ENCODE measurements at regions not wholly inside any gene's neighbourhood (a gene's known extent, or its start where the extent isn't known, plus 50 kb on each side); places are given as distances from the start of the nearest gene placed in this dataset.

GRCh38 chr13:57784633-57785032 lies 153.1 kb downstream of the PCDH17 start:
- no peak for DNase-seq (ENCODE audit: low read depth in 3 of 3)

- DNase-seq (ENCODE audit: low read depth in 3 of 3), result no peak
These were observed 155.7 kb downstream of the PCDH17 start for GRCh38 chr13:57787058-57787791.

GRCh38 chr13:57799624-57800023 lies 168.1 kb downstream of the PCDH17 start:
- DNase-seq (ENCODE audit: low read depth in 3 of 3), result no peak

GRCh38 chr13:57813651-57814050 lies 182.1 kb downstream of the PCDH17 start:
- no peak for DNase-seq (ENCODE audit: low read depth in 3 of 3)

- no peak for DNase-seq (ENCODE audit: low read depth in 3 of 3)
These were observed 184.1 kb downstream of the PCDH17 start for GRCh38 chr13:57815600-57815999.

- DNase-seq (ENCODE audit: low read depth in 3 of 3), result no peak
These were observed 189.4 kb downstream of the PCDH17 start for GRCh38 chr13:57820924-57821323.

GRCh38 chr13:57823704-57824103 lies 192.2 kb downstream of the PCDH17 start:
- DNase-seq (ENCODE audit: low read depth in 3 of 3), result no peak

GRCh38 chr13:57824121-57824520 lies 192.6 kb downstream of the PCDH17 start:
- DNase-seq (ENCODE audit: low read depth in 3 of 3), result no peak

- no peak for DNase-seq (ENCODE audit: low read depth in 3 of 3)
These were observed 193.5 kb downstream of the PCDH17 start for GRCh38 chr13:57825066-57825465.

- no peak for DNase-seq (ENCODE audit: low read depth in 3 of 3)
These were observed 198.0 kb downstream of the PCDH17 start for GRCh38 chr13:57829496-57829895.

GRCh38 chr13:57832187-57832586 lies 200.6 kb downstream of the PCDH17 start:
- DNase-seq (ENCODE audit: low read depth in 3 of 3), result no peak

GRCh38 chr13:57837801-57838200 lies 206.3 kb downstream of the PCDH17 start:
- DNase-seq (ENCODE audit: low read depth in 3 of 3), result no peak

GRCh38 chr13:57843521-57843920 lies 212.0 kb downstream of the PCDH17 start:
- no peak for DNase-seq (ENCODE audit: low read depth in 3 of 3)

- DNase-seq (ENCODE audit: low read depth in 3 of 3), result no peak
These were observed 215.1 kb downstream of the PCDH17 start for GRCh38 chr13:57846600-57847173.

GRCh38 chr13:57857945-57858344 lies 226.4 kb downstream of the PCDH17 start:
- no peak for DNase-seq (ENCODE audit: low read depth in 3 of 3)

GRCh38 chr13:57858376-57858775 lies 226.8 kb downstream of the PCDH17 start:
- DNase-seq (ENCODE audit: low read depth in 3 of 3), result no peak

- no peak for DNase-seq (ENCODE audit: low read depth in 3 of 3)
These were observed 231.3 kb downstream of the PCDH17 start for GRCh38 chr13:57862879-57863278.

- no peak for DNase-seq (ENCODE audit: low read depth in 3 of 3)
These were observed 234.2 kb downstream of the PCDH17 start for GRCh38 chr13:57865600-57866294.

- DNase-seq (ENCODE audit: low read depth in 3 of 3), result no peak
These were observed 243.0 kb downstream of the PCDH17 start for GRCh38 chr13:57874530-57874929.

GRCh38 chr13:57877601-57878000 lies 246.1 kb downstream of the PCDH17 start:
- no peak for DNase-seq (ENCODE audit: low read depth in 3 of 3)

- DNase-seq (ENCODE audit: low read depth in 3 of 3), result no peak
These were observed 246.7 kb downstream of the PCDH17 start for GRCh38 chr13:57878291-57878690.

GRCh38 chr13:57897225-57897624 lies 265.7 kb downstream of the PCDH17 start:
- no peak for DNase-seq (ENCODE audit: low read depth in 3 of 3)

GRCh38 chr13:57899096-57899495 lies 267.6 kb downstream of the PCDH17 start:
- DNase-seq (ENCODE audit: low read depth in 3 of 3), result no peak

Data from stimulated activated CD4-positive, alpha-beta T cell treated with anti-CD3 and anti-CD28 coated beads, TNF-alpha, amount 100 ng/mL, for 4 hours (primary cell).